Retinal pigment epithelial cell (primary cell): ENCODE measurements at regions not wholly inside any gene's neighbourhood (a gene's known extent, or its start where the extent isn't known, plus 50 kb on each side); places are given as distances from the start of the nearest gene placed in this dataset.

Experiments
- DNase-seq: peaks from one replicate; pipeline ENCODE4 v3.0.0-alpha.2; 2010; ENCODE audit warnings: low read depth
- H3K4me3 ChIP-seq: 2 replicates; pipeline ENCODE4 v1.5.1; 2011; ENCODE audit warnings: mild to moderate bottlenecking, low read length, control low read depth, moderate library complexity
- TF ChIP-seq, protein P1 (sequence below): conservative IDR thresholded peaks from 2 replicates; pipeline ENCODE4 v1.5.1; 2011; ENCODE audit warnings: low read depth, low read length, control low read depth, inconsistent platforms

DNA sequence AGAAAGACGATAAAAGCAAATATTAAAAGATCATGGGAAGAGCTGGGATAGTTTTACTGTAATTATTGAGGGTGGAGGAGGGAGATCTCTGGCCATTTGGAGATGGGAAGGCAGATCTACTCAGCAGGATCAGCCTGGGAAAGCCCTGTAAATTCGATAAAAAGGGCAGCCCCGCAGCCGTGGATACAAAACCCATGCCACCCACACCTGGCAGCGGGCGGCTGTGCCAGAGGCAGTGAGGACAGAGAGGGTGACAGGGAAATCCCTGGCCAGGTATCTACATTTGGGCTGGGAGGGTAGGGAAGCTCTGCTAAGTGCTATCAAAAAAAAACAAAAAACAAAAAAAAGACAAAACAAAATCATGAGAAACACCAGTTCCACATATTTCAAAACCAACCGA lies 379.2 kb upstream of the IRX1 start:
- no peak for DNase-seq
- TF ChIP-seq, protein P1, sequence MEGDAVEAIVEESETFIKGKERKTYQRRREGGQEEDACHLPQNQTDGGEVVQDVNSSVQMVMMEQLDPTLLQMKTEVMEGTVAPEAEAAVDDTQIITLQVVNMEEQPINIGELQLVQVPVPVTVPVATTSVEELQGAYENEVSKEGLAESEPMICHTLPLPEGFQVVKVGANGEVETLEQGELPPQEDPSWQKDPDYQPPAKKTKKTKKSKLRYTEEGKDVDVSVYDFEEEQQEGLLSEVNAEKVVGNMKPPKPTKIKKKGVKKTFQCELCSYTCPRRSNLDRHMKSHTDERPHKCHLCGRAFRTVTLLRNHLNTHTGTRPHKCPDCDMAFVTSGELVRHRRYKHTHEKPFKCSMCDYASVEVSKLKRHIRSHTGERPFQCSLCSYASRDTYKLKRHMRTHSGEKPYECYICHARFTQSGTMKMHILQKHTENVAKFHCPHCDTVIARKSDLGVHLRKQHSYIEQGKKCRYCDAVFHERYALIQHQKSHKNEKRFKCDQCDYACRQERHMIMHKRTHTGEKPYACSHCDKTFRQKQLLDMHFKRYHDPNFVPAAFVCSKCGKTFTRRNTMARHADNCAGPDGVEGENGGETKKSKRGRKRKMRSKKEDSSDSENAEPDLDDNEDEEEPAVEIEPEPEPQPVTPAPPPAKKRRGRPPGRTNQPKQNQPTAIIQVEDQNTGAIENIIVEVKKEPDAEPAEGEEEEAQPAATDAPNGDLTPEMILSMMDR, result no peak
- H3K4me3 ChIP-seq, result no peak overlapping the region

DNA sequence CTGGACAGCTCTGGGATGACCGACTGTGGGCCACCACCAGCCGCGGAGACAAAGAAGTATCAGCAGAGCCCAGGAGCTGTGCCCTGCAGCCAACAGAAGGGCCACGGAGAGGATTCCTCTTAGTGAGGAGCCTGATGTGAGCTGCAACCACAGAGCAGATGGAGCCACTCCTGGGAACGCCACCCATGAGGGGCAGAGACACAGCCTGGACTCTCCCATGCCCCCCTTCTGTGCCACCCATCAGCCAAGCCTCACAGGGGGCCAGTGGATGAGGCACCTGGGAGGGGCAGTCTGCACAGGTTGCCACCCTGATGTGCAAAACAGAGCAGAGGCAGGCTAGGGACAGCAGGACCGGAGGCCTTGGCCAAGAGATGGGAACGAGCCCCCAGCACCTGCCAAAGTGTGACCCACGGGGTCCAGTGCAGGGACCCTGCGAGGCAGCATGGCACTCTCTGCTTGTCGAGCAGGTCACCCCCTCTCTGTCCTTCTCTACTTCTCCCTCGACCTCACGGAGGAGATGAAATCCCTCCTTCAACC lies 380.7 kb upstream of the IRX1 start:
- no peak overlapping the region for H3K4me3 ChIP-seq
- DNase-seq, result no peak
- TF ChIP-seq, protein P1, result no peak

DNA sequence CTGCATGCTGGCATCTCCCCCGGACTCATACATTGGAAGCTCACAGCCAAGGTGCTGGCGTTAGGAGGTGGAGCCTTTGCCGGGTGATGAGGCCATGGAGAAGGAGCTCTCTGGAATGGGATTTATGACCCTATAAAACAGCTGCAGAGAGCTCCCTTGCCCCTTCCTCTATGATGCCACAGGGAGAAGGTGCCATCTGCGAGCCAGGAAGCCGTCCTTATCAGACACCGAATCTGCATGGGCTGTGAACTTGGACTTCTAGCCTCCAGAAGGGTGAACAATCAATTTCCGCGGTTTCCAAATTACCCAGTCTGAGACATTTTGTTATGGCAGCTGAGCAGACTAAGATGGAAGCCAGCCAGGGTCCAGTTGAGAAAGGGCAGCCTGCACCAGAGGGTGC lies 381.2 kb upstream of the IRX1 start:
- no peak overlapping the region for H3K4me3 ChIP-seq
- DNase-seq, result no peak
- TF ChIP-seq, protein P1, result no peak

DNA sequence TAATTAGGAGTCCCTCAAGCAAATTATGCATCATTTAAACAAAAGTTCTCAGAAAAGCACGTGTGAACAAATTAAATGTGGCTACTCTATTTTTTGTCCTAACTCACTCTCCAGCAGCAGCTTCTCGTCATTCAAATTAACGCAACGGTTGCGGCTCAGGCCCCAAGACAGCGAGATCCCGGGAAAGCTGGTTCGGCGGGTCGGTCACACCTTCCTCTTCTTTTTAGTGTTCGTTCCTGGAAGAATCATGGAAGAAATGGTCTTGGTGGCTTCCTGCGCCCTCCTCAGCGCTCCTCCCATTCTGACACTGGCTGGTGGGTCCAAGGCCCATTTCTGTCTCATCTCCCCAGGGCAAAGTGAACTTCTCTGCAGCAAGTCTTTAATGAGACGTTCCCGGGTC lies 382.8 kb upstream of the IRX1 start:
- TF ChIP-seq, protein P1, result no peak
- no peak for DNase-seq
- no peak overlapping the region for H3K4me3 ChIP-seq

DNA sequence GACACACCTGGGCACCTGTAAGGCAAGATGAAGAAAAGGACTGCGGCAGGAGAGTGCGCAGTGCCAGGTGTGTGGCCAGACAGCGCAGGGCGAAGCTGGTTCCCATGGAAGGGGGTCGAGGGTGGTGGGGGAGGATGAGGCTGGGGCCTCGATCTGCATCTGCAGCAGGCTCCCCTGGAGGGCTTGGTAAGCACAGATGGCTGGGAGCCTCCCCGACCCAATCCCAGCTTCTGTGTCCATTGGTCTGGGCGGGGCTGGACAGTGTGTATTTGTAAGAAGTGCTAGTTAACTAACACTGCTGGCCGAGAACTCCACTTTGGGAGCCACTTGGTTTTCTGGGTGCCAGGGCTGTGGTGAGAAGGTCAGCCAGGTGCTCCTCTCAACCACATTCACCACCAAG lies 385.1 kb upstream of the IRX1 start:
- TF ChIP-seq, protein P1, result no peak
- no peak for DNase-seq
- no peak overlapping the region for H3K4me3 ChIP-seq

DNA sequence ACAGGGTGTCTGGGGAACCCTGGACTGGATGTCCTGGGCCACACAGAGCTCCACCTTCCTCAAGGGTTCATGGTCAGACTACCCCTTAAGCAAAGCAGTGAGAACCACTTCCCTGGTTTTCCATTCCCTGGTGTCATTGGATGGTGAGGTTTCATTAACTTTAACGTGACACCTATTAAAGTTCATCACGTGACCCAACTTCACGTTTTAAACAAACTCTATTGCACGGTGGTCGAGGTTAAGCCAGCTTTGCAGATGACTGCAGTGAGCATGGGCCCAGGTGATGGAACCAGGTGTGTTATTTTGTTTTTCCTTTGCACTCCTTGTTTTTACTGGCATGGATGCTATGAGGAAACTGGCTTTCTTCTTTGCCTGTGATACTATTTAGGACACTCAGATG lies 385.7 kb upstream of the IRX1 start:
- H3K4me3 ChIP-seq, result no peak overlapping the region
- TF ChIP-seq, protein P1, result no peak
- no peak for DNase-seq

DNA sequence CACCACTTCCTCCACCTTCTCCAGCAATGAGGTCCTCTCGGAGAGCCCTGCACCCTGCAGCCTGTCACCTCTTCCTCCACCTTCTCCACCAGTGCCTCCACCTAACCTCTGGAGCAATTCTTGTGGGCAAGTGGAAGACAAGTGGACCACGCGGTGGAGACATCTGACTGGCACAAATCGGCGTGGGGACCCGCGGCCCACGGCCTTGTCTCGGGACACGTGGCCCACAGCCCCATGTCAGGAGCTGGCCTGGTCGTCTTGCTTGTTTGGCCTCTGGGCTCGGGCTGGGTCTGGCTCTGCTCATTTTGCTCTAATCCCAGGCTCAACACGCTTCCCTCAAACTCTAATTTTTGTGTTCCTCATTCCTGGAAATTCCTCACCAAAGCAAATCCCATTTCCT lies 393.1 kb upstream of the IRX1 start:
- TF ChIP-seq, protein P1, result no peak
- H3K4me3 ChIP-seq, result no peak overlapping the region
- DNase-seq, result no peak
